IMR-90 (cell line): ENCODE measurements at regions not wholly inside any gene's neighbourhood (a gene's known extent, or its start where the extent isn't known, plus 50 kb on each side); places are given as distances from the start of the nearest gene placed in this dataset.

Experiments used
- ATAC-seq: fragments of 200-7000 bp; cut with Tn5 transposase; 2 replicates; pipeline ENCODE4 v1.9.1; 2020; ENCODE audit warnings: low read depth, mild to moderate bottlenecking, moderate library complexity
- BruUV-seq: library from RNA; stranded (reverse); fragments of 400-500 nt; replicated peaks from 2 replicates; lab custom pipeline; 2021; lab: Mats Ljungman, UMichigan
- CTCF ChIA-PET: fragments of 300-600 bp; formaldehyde crosslinking; extraction: SDS; loops from one replicate; lab custom pipeline; 2021; ENCODE audit warnings: antibody characterized with exemption; lab: Yijun Ruan, JAX
- POLR2A ChIA-PET: fragments of 300-600 bp; sonication (Branson Sonifier 250); formaldehyde crosslinking; loops from one replicate; lab custom pipeline; 2022; ENCODE audit warnings: antibody characterized with exemption; ENCODE audit not compliant: unreplicated experiment; lab: Charles Lee
- DNase-seq: peaks from one replicate; pipeline ENCODE4 v3.0.0; 2013
- H2AFZ ChIP-seq: replicated peaks from 2 replicates; pipeline ENCODE3; 2013; ENCODE audit warnings: low read length, mild to moderate bottlenecking; ENCODE audit not compliant: poor library complexity
- H2AK5ac ChIP-seq: 2 replicates; pipeline ENCODE4 v1.6.1; 2013; ENCODE audit warnings: low read depth, low read length, inconsistent platforms
- H2AK9ac ChIP-seq: replicated peaks from 2 replicates; pipeline ENCODE3; 2013; ENCODE audit warnings: mild to moderate bottlenecking, low read depth, low read length, moderate library complexity; ENCODE audit not compliant: poor library complexity
- H2BK120ac ChIP-seq: 2 replicates; pipeline ENCODE4 v1.6.1; 2013; ENCODE audit warnings: low read depth, low read length, inconsistent platforms
- H2BK15ac ChIP-seq: 3 replicates; pipeline ENCODE4 v1.6.1; 2013; ENCODE audit warnings: low read depth, low read length, inconsistent platforms
- H2BK20ac ChIP-seq: 2 replicates; pipeline ENCODE4 v1.6.1; 2013; ENCODE audit warnings: low read depth, mild to moderate bottlenecking, inconsistent platforms, low read length, moderate library complexity
- H2BK5ac ChIP-seq: 2 replicates; pipeline ENCODE4 v1.6.1; 2013; ENCODE audit warnings: mild to moderate bottlenecking, low read depth, low read length, inconsistent platforms; ENCODE audit not compliant: poor library complexity, severe bottlenecking
- H3K14ac ChIP-seq: replicated peaks from 2 replicates; pipeline ENCODE4 v1.6.1; 2013; ENCODE audit warnings: low read depth, low read length, inconsistent platforms
- H3K18ac ChIP-seq: 2 replicates; pipeline ENCODE4 v1.6.1; 2013; ENCODE audit warnings: low read depth, low read length, control low read depth
- H3K23ac ChIP-seq: 2 replicates; pipeline ENCODE4 v1.6.1; 2013; ENCODE audit warnings: low read depth, low read length, inconsistent platforms
- H3K27ac ChIP-seq: 2 replicates; pipeline ENCODE4 v1.5.1; 2013; ENCODE audit warnings: mild to moderate bottlenecking, control low read depth, low read length; ENCODE audit not compliant: insufficient read depth
- H3K27me3 ChIP-seq: 2 replicates; pipeline ENCODE4 v1.6.1; 2013; ENCODE audit warnings: low read length; ENCODE audit not compliant: control insufficient read depth, insufficient read depth
- H3K36me3 ChIP-seq: 2 replicates; pipeline ENCODE4 v1.6.1; 2013; ENCODE audit warnings: low read length, mixed read lengths; ENCODE audit not compliant: control insufficient read depth, insufficient read depth
- H3K4ac ChIP-seq: 2 replicates; pipeline ENCODE4 v1.6.1; 2013; ENCODE audit warnings: low read depth, low read length, inconsistent platforms
- H3K4me1 ChIP-seq: 2 replicates; pipeline ENCODE4 v1.6.1; 2013; ENCODE audit warnings: low read length, mixed read lengths; ENCODE audit not compliant: control insufficient read depth, insufficient read depth
- H3K4me2 ChIP-seq: 2 replicates; pipeline ENCODE4 v1.6.1; 2013; ENCODE audit warnings: low read depth, mild to moderate bottlenecking, control low read depth, low read length, moderate library complexity
- H3K4me3 ChIP-seq: 2 replicates; pipeline ENCODE4 v1.5.1; 2013; ENCODE audit warnings: low read depth, mild to moderate bottlenecking, control low read depth, low read length, moderate library complexity; ENCODE audit not compliant: insufficient read depth
- H3K56ac ChIP-seq: 2 replicates; pipeline ENCODE4 v1.6.1; 2013; ENCODE audit warnings: low read length, inconsistent platforms; ENCODE audit not compliant: insufficient read depth; ENCODE audit errors: extremely low read depth
- H3K79me1 ChIP-seq, 2 experiments: 2 replicates each; pipeline ENCODE4 v1.6.1; 2013; ENCODE audit warnings: low read length in 2 of 2, inconsistent platforms in 1 of 2, low read depth in 1 of 2
- H3K9ac ChIP-seq: 2 replicates; pipeline ENCODE4 v1.6.1; 2013; ENCODE audit warnings: low read depth, low read length, control low read depth
- H3K9me1 ChIP-seq: 2 replicates; pipeline ENCODE4 v1.6.1; 2013; ENCODE audit warnings: low read length, inconsistent platforms; ENCODE audit not compliant: insufficient read depth
- H3K9me3 ChIP-seq: 2 replicates; pipeline ENCODE4 v1.6.1; 2013; ENCODE audit warnings: low read length; ENCODE audit not compliant: control insufficient read depth, insufficient read depth
- H4K20me1 ChIP-seq: 2 replicates; pipeline ENCODE4 v1.6.1; 2013; ENCODE audit warnings: low read length, inconsistent platforms; ENCODE audit not compliant: insufficient read depth
- H4K5ac ChIP-seq: 2 replicates; pipeline ENCODE4 v1.6.1; 2013; ENCODE audit warnings: mild to moderate bottlenecking, low read depth, low read length, control low read depth
- H4K8ac ChIP-seq, 2 experiments: 2 replicates each; pipeline ENCODE4 v1.6.1; 2013; ENCODE audit warnings: low read depth in 2 of 2, low read length in 2 of 2, control low read depth in 1 of 2, inconsistent platforms in 1 of 2
- H4K91ac ChIP-seq: 2 replicates; pipeline ENCODE4 v1.6.1; 2013; ENCODE audit warnings: low read depth, low read length, inconsistent platforms; ENCODE audit not compliant: insufficient read depth
- CTCF ChIP-seq: conservative IDR thresholded peaks from 2 replicates; pipeline ENCODE4 v1.5.1; 2012; ENCODE audit warnings: mild to moderate bottlenecking, low read depth, low read length, improper control_type of control experiment
- WGBS, 2 experiments: methylation state at CpG; one replicate each; pipeline versions ENCODE4 v1.1.5 to v1.1.7; 2013; ENCODE audit warnings: missing lambda C conversion rate in 2 of 2; ENCODE audit not compliant: insufficient read length in 1 of 2; ENCODE audit errors: extremely low coverage in 2 of 2; 5-methylcytosine and 5-hydroxymethylcytosine counted together
- dilution Hi-C: fragments of 300-500 bp; cut with HindIII; formaldehyde crosslinking; loops from one replicate; pipeline ENCODE4 v1.14.3; 2018; ENCODE audit warnings: low sequenced_read_pairs; ENCODE audit not compliant: unreplicated experiment
- in situ Hi-C: fragments of 300-500 bp; cut with MboI; formaldehyde crosslinking; loops from 3 replicates; pipeline ENCODE4 v1.14.3; 2019; ENCODE audit warnings: low sequenced_read_pairs, inconsistent platforms, mixed read lengths
- intact Hi-C: fragments of 100-400 bp; cut with micrococcal nuclease; formaldehyde crosslinking; loops from 2 replicates; pipeline ENCODE4 v1.10.0; 2022

DNA sequence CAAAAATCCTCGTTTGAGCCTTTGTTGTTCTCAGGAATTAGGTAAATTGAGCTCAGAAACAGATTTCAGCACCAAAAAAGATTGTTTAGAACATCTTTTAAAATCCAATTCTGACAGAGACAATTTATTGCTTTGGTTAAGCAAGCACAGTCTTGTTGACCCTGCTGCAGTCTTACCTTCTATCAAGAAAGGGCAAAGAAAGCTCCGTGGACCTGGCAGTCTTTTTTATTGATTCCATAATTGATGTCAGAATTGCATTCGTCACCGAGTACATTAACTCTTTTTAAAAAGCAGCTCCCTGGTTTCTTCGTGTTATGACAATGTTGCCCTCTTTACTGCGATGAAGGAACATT lies 334.8 kb downstream of the FGFR2 start:
- TF ChIP-seq CTCF: no peak
- no peak overlapping the region for H2AFZ ChIP-seq
- no peak overlapping the region for H3K27ac ChIP-seq
- CTCF ChIA-PET: no interaction called here
- H2BK15ac ChIP-seq: no peak overlapping the region
- no peaks in the 10 kb centered on the region for H3K36me3 ChIP-seq
- no peak overlapping the region for H3K23ac ChIP-seq
- no peak overlapping the region for H2BK5ac ChIP-seq
- no peak overlapping the region for H3K4me3 ChIP-seq
- in situ Hi-C loops (no loop called here), dilution Hi-C loops (no loop called here), intact Hi-C loops (no loop called here)
- no peak overlapping the region for H3K4ac ChIP-seq
- H4K5ac ChIP-seq: no peak overlapping the region
- H3K14ac ChIP-seq: no peak overlapping the region
- H2AK5ac ChIP-seq: no peak overlapping the region
- no peaks in the 10 kb centered on the region for H4K20me1 ChIP-seq
- no peak overlapping the region for H2AK9ac ChIP-seq
- no peak overlapping the region for H4K8ac ChIP-seq
- H3K9ac ChIP-seq: no peak overlapping the region
- no peak overlapping the region for H3K56ac ChIP-seq
- H3K27me3 ChIP-seq: no peaks in the 10 kb centered on the region
- H3K9me1 ChIP-seq: no peaks in the 10 kb centered on the region
- no peaks in the 10 kb centered on the region for H3K4me1 ChIP-seq
- H4K91ac ChIP-seq: no peak overlapping the region
- no TSS peak for BruUV-seq
- peaks cover 23% of the 10 kb centered on the region; the same call in 1 of the 2 replicates for H3K9me3 ChIP-seq
- no peak for DNase-seq
- H2BK20ac ChIP-seq: no peak overlapping the region
- POLR2A ChIA-PET: no interaction called here
- ATAC-seq: no peak
- H3K18ac ChIP-seq: no peak overlapping the region
- WGBS, 2 experiments: 0% methylated on average over 2 of the region's 6 CpGs; no CpG with 5 or more reads in 1 of the 2 experiments
- H3K79me1 ChIP-seq: no peaks in the 10 kb centered on the region
- H2BK120ac ChIP-seq: no peak overlapping the region
- H3K4me2 ChIP-seq: no peak overlapping the region
